Stimulated activated memory B cell treated with anti-CD40 and anti-IgM and Interleukin-4, amounts not matched to agents 10 μg/mL and 1 μg/mL and 100 μg/mL, for 72 hours (primary cell): ENCODE measurements at regions not wholly inside any gene's neighbourhood (a gene's known extent, or its start where the extent isn't known, plus 50 kb on each side); places are given as distances from the start of the nearest gene placed in this dataset.

Source experiments
- ATAC-seq: fragments of 150-1000 bp; cut with Tn5 transposase; 2 replicates; pipeline ENCODE4 v1.10.0; 2021
- H3K27ac Mint-ChIP-seq: one replicate; pipeline ENCODE4 v1.8.0; 2022; ENCODE audit warnings: mild to moderate bottlenecking, mixed read lengths
- H3K27me3 Mint-ChIP-seq: one replicate; pipeline ENCODE4 v1.8.0; 2022; ENCODE audit warnings: mixed read lengths
- H3K36me3 Mint-ChIP-seq: one replicate; pipeline ENCODE4 v1.8.0; 2022; ENCODE audit warnings: mixed read lengths
- H3K4me1 Mint-ChIP-seq: one replicate; pipeline ENCODE4 v1.8.0; 2022; ENCODE audit warnings: mixed read lengths
- H3K4me3 Mint-ChIP-seq: one replicate; pipeline ENCODE4 v1.8.0; 2022; ENCODE audit warnings: mild to moderate bottlenecking, moderate library complexity, mixed read lengths
- H3K9me3 Mint-ChIP-seq: one replicate; pipeline ENCODE4 v1.8.0; 2022; ENCODE audit warnings: mixed read lengths

DNA sequence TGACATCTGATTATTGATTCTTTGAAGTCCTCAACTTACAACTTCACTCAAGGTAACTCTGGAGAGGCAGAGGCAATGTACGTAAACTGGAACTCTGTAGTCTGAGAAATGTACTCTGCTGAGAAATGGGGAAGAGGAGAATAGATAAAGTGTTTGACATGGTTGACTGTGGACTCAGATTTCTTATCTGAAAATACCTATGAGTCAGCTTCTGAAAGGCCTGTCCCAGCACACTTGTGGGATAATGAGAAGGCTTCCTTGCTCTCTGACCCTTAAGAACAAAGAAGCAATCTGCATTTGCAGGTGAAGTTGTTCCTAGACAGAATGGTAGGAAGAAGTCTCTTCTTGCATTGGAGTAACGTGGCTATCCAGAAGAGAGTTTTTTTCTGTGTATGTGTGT is 1573.5 kb downstream of the BRINP3 start:
- Mint-ChIP-seq H3K9me3 (peaks cover 2% of the 10 kb centered on the region), H3K36me3 (no peaks in the 10 kb centered on the region), H3K4me3 (no peak overlapping the region), H3K27me3 (no peaks in the 10 kb centered on the region), H3K27ac (no peak overlapping the region), H3K4me1 (no peaks in the 10 kb centered on the region)
- no peak for ATAC-seq

DNA sequence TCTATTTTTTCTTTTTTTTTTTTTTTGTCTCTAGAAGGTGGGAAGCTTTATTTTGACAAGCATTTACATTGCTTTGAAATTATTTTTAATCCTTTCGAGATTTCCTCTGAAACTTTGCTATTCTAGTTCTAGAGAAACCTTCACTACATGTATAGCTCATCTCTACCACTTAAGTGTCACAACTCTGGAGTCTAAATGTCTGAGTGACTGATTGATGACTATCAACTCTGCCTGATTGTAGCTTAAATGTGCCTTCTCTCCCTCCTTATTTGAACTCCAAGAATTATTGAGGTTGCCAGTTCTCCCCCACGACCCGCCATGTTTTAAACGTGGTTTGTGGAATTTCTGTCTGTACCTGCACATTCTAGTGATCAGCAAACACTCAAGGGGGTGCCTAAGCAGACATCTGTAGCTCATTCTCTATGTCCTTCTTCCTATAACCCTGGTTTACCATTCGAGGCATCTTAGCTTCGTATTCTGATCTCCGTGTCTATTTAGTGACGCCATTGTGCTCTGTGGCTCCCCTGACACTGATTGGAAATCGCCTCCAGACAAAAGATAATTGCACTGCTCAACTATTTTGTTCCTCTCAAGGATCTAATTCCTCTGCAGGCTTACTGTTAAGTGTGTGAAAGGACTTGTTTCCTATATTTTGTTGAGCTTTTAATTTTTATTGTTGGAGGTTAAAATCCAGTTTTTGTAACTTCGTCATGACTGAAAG is 1570.6 kb downstream of the BRINP3 start:
- Mint-ChIP-seq H3K4me3 (no peak overlapping the region), H3K27ac (no peak overlapping the region), H3K27me3 (no peaks in the 10 kb centered on the region), H3K36me3 (no peaks in the 10 kb centered on the region), H3K9me3 (peaks cover 5% of the 10 kb centered on the region), H3K4me1 (no peaks in the 10 kb centered on the region)
- no peak for ATAC-seq

DNA sequence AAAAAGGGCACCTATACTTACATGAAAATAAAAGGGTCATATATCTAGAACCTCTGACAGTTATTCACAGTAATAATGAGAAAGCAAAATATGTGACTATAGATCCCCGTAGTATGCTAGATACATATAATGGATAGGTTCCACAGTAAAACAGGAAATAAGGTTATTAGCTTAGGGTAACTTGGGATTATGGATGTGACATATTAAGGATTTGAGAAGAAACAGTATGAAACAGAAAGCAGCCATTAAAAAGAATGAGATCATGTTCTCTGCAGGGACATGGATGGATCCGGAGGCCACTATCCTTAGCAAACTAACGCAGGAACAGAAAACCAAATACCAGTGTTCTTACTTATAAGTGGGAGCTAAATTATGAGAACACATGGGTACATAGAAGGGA is 1547.3 kb downstream of the BRINP3 start:
- H3K36me3 Mint-ChIP-seq = no peaks in the 10 kb centered on the region
- H3K4me3 Mint-ChIP-seq = no peak overlapping the region

DNA sequence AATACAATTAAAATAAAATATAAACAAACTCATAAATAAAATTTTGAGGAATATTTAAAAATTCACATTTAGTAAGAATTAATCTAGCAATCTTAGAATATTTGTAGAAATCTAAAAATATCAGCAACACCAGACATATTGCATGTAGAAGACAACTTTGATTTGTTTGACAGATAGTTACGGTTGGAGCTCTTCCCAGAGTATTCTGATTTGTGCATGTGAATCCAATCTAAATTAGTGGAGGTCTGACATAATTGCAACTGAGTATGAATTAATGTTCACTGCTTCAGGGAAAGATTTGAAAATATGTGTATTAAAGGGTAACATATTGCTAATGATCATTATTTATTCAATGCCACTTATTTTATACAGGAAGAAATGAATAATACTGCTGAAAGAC is 1546.2 kb downstream of the BRINP3 start:
- H3K9me3 Mint-ChIP-seq = no peaks in the 10 kb centered on the region
- no peak overlapping the region for H3K4me3 Mint-ChIP-seq
- H3K27ac Mint-ChIP-seq = no peak overlapping the region
- no peaks in the 10 kb centered on the region for H3K27me3 Mint-ChIP-seq
- ATAC-seq = no peak
- H3K36me3 Mint-ChIP-seq = no peaks in the 10 kb centered on the region
- H3K4me1 Mint-ChIP-seq = no peaks in the 10 kb centered on the region

More for the DNA sequence above, 1547.3 kb downstream of the BRINP3 start:
- no peak overlapping the region for H3K27ac Mint-ChIP-seq
- H3K4me1 Mint-ChIP-seq = no peaks in the 10 kb centered on the region
- H3K27me3 Mint-ChIP-seq = no peaks in the 10 kb centered on the region
- ATAC-seq = no peak
- H3K9me3 Mint-ChIP-seq = no peaks in the 10 kb centered on the region

DNA sequence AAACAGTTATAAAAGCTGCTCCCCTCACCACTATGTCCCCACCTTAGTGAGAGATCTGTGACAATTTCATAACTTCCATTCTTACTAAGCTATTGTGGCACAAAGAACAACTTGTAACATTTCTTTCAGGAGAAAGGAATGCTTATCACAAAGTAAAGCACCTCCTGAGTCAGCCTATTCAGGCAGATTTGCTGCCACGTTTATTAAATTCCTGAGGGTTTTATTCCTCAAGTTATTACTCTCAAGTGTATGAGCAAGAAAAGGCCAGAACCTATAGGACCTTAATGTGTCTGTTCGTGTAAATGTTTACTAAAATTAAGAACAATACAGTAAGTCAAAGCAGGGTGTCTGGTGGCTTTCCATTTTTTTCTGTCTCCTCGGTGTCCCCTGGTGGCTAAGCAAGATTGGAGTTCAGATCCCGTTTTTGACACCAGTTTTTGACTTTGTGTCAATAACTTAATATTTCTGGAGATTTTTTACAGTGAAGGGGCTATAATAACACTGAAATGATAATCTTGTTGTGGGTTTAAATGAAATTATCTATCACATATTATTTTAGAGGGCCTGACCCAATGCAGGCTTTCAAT is 1539.6 kb downstream of the BRINP3 start:
- no peaks in the 10 kb centered on the region for H3K36me3 Mint-ChIP-seq
- no peak overlapping the region for H3K27ac Mint-ChIP-seq
- peaks cover 3% of the 10 kb centered on the region for H3K9me3 Mint-ChIP-seq
- H3K4me3 Mint-ChIP-seq = no peak overlapping the region
- ATAC-seq = no peak
- no peaks in the 10 kb centered on the region for H3K4me1 Mint-ChIP-seq
- no peaks in the 10 kb centered on the region for H3K27me3 Mint-ChIP-seq

DNA sequence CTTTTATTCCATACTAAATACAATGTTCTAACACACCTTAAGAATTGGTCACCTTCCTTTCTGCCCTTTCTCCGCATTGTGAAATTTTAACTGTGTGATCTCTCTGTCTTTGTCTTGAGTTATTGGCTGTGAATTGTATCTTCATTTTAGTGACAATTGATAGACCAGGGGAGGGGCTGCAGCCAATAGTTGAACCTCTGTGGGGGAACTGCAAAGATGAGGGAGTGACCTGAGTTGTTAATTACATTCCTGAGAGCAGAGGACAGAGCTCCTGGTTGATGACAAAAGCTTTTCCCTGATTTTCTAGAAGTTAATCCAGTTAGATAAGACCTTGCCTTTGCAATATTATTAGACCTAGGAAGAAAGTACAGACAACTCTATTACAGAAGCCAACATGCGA is 1535.7 kb downstream of the BRINP3 start:
- Mint-ChIP-seq H3K27ac (no peak overlapping the region), H3K4me1 (no peaks in the 10 kb centered on the region), H3K9me3 (no peaks in the 10 kb centered on the region), H3K4me3 (no peak overlapping the region), H3K27me3 (no peaks in the 10 kb centered on the region), H3K36me3 (no peaks in the 10 kb centered on the region)
- ATAC-seq = no peak

DNA sequence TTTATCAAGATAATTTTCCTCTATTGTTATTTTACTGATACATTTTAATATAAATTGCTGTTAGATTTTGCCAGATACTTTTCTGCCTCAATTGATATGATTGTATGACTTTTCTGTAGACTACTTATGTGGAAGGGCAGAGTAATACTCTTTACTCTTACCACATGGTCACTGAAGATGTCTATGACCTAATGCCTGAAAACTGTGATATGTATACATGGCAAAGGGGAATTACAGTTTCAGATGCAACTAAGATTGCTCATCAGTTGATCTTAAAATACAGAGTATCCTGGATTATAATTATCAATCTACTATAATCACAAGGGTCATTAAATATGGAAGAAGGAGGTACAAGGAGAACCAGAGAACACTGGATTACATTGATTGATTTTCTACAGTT is 1528.0 kb downstream of the BRINP3 start:
- Mint-ChIP-seq H3K4me3 (no peak overlapping the region), H3K27me3 (no peaks in the 10 kb centered on the region), H3K27ac (no peak overlapping the region), H3K4me1 (no peaks in the 10 kb centered on the region), H3K36me3 (no peaks in the 10 kb centered on the region), H3K9me3 (no peaks in the 10 kb centered on the region)
- ATAC-seq = no peak

DNA sequence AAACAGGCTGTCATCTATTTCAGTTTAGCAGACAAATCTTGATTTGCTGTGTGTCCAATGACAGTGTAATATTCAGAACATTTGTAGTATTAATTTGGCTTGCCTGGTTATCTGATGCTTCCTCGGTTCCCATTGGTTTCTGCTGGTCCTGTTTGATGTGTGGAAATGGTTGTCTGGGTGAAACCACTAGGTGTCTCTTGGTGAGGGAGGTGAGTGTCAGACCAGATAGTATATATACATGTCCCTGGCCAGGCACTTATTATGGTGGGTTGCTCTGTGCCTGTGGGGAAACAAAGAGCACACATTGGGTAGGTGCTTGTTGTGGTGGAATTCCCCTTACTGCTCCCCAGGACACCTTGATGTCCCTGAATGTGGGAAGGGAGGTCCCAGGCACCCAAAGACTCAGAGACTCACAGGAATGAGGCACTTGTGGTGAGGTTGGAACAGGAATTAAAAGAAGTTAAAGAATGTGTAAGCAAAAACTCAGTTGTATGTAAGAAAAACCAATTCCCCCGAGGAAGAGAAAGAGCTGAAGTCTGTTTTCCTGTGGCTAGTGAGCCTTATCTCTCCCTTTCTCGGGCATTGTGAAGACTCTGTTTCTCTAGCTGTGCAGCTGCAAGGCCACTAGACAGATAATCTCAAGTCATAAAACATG is 1519.1 kb downstream of the BRINP3 start:
- Mint-ChIP-seq H3K36me3 (no peaks in the 10 kb centered on the region), H3K9me3 (peaks cover 5% of the 10 kb centered on the region), H3K27me3 (no peaks in the 10 kb centered on the region), H3K4me3 (no peak overlapping the region), H3K4me1 (no peaks in the 10 kb centered on the region), H3K27ac (no peak overlapping the region)
- no peak for ATAC-seq

DNA sequence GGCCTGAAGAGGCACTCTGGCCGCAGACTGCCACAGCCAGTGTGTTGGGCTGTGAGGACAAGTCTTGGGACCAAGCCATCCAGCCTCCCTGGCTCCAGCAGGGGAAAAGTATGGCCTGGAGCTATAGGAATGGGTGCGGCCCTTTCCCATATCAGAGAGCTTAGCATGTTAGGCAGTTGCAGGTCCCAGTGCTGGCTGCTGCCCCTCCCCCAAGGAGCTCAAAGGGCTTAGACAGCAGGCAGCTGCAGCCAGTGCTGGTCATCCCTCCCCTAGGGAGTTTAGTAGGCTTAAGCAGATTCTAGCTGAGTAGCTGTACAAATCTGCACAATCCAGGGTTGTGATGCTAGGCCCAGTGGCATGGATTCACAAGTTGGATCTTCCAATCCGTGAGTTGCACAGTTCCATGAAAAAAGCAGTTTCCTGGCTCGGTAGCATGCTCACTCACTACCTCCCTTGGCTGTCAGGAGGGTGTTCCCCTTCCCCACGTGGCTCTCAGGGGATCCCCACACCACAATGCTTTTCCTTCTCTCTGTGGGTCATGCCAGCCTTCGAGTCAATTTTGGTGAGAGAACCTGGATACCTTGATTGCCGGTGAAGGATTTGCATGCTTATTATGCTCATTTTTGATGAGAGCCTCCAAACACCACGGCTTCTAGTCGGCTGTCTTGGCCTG is 1490.8 kb downstream of the BRINP3 start:
- H3K4me1 Mint-ChIP-seq = no peaks in the 10 kb centered on the region
- no peak for ATAC-seq
- no peaks in the 10 kb centered on the region for H3K36me3 Mint-ChIP-seq

DNA sequence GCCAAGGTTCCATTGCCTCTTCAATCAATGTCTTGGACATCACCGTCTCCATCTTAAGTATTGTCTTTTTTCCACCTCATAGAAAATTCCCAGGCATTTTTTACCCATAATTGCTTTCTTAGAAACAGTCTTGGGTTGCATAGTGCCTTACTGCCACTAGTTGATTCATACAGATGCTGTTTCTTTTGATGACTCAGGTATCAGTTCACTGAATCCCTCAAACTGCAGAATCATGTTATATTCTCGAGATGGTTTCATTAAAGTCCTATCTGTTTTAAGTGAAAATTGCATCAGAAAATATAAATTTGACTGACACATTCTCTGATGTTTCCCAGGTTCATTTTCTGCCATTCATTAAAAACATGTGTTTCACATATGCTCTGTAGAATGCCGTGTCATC is 1489.1 kb downstream of the BRINP3 start:
- Mint-ChIP-seq H3K27me3 (no peaks in the 10 kb centered on the region), H3K9me3 (peaks cover 4% of the 10 kb centered on the region), H3K4me3 (no peak overlapping the region), H3K4me1 (no peaks in the 10 kb centered on the region), H3K27ac (no peak overlapping the region), H3K36me3 (no peaks in the 10 kb centered on the region)
- no peak for ATAC-seq

More for the DNA sequence above, 1490.8 kb downstream of the BRINP3 start:
- H3K9me3 Mint-ChIP-seq = peaks cover 4% of the 10 kb centered on the region
- H3K27me3 Mint-ChIP-seq = no peaks in the 10 kb centered on the region
- no peak overlapping the region for H3K27ac Mint-ChIP-seq
- H3K4me3 Mint-ChIP-seq = no peak overlapping the region

DNA sequence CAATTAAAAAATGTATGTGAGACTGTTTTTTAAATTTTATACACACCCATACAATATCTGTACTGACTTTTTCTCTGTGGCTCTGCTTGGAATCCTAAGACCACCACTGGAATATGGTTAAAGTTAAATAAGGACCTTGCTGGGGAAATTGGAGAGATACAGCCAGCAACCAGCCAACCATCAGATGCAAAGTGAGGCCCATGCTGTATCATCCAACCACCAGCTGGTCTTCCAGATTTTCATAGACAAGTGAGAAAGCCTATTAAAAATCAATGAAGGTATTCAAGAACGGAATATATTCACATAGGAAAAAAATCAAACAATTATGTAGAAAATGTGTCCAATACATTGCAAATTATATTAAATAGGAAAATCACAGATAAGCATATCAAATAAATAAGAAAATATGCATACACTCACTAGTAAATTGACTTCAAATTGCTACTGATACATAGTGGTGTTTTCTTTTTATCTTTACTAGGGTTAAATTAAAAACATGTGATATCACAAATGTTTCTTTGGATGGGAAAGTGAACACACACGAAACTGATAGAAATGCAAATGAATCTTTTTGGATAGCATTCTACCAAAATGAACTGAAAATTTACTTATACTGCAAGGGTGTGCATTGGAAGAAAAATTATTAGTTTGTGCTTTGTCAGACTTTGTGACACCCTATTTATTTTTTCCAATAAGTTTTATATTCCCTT is 1486.3 kb downstream of the BRINP3 start:
- Mint-ChIP-seq H3K4me1 (no peaks in the 10 kb centered on the region), H3K27me3 (no peaks in the 10 kb centered on the region), H3K27ac (no peak overlapping the region), H3K9me3 (peaks cover 4% of the 10 kb centered on the region), H3K4me3 (no peak overlapping the region), H3K36me3 (no peaks in the 10 kb centered on the region)
- ATAC-seq = no peak

DNA sequence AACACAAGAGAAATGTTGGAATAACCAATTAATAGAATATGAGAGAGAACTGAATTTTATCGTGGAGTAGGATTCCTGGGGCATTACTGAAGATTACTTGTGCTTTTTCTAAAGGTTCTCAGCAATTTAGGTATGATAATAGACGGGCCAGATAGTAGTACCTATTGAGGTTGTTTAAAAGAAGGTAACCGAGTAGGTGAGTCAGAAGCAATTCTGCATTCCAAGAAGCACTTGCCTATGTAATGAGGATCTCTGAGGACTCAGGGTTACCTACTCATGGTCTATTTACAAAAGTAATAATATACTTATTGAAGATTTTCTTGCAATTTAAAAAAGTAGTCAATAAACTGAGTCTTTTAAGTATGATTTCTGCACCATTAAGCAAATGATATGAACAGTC is 1469.8 kb downstream of the BRINP3 start:
- H3K27me3 Mint-ChIP-seq = no peaks in the 10 kb centered on the region
- no peaks in the 10 kb centered on the region for H3K36me3 Mint-ChIP-seq
- H3K4me3 Mint-ChIP-seq = no peak overlapping the region
- H3K27ac Mint-ChIP-seq = no peak overlapping the region
- peaks cover 2% of the 10 kb centered on the region for H3K9me3 Mint-ChIP-seq
- H3K4me1 Mint-ChIP-seq = no peaks in the 10 kb centered on the region
- no peak for ATAC-seq

DNA sequence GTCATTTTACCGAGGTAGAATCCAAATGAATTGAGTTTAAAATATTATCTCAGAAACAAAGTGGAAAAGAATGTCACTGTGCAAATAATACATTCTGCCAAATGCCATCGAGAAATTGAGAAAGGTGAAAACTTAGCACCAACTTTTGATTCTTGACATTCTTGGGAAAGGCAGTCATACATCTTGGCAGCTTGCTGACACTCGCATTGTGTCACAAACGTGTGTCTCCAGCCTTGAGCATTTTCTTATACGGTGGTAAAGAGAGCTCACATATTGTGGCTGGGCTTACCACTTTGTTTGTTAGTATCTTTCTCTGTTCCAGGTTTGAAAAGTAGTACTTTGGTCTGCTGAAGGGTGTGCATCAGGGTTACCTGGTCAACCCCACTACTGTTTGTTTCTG is 1456.1 kb downstream of the BRINP3 start:
- Mint-ChIP-seq H3K27me3 (no peaks in the 10 kb centered on the region), H3K4me3 (no peak overlapping the region), H3K36me3 (no peaks in the 10 kb centered on the region), H3K4me1 (no peaks in the 10 kb centered on the region), H3K27ac (no peak overlapping the region), H3K9me3 (peaks cover 10% of the 10 kb centered on the region)
- ATAC-seq = no peak

DNA sequence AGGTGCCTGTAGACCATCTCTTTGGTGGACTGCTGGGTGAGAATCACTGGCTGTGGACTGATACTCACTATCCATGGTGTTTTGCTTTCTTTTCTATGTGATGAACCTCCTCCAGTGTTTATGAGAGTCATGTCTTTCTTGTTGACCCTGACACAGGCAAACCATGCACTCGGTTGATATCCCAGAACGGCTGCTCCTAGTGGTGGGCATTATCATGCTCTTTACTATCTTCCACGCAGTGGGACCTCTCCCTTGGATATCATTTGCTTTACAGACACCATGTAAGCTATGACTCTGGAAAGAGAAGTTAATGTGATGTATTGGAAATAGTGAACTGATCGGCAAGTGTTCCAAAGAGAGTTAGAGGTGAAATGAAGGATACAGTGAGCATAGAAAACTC is 1455.6 kb downstream of the BRINP3 start:
- Mint-ChIP-seq H3K36me3 (no peaks in the 10 kb centered on the region), H3K27me3 (no peaks in the 10 kb centered on the region), H3K4me1 (no peaks in the 10 kb centered on the region), H3K9me3 (peaks cover 6% of the 10 kb centered on the region), H3K4me3 (no peak overlapping the region), H3K27ac (no peak overlapping the region)
- ATAC-seq = no peak

DNA sequence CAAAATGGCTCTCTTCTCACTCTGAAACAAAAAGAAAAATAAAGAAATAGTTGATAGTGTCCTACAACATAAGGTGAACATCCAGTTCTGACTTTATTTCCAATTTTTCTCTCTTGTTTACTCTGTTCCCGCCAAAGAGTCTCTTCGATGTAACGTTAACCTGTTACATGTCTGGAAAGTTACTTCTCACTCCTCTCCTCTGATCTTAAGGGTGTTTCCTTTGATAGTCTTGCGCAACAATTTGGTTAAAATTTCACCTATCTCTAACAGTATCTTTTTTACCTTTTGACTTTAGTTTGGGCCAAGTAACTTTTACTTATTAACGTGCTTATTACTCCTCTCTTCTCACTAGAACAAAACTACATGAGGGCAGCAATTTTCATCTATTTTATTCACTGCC is 1450.2 kb downstream of the BRINP3 start:
- Mint-ChIP-seq H3K36me3 (no peaks in the 10 kb centered on the region), H3K27ac (no peak overlapping the region), H3K27me3 (no peaks in the 10 kb centered on the region), H3K4me3 (no peak overlapping the region), H3K9me3 (peaks cover 14% of the 10 kb centered on the region), H3K4me1 (no peaks in the 10 kb centered on the region)
- no peak for ATAC-seq
